ENCODE measurements at regions not wholly inside any gene's neighbourhood (a gene's known extent, or its start where the extent isn't known, plus 50 kb on each side); places are given as distances from the start of the nearest gene placed in this dataset.
"Not testable (repeated sequence)": the region's sequence is repeated elsewhere in the genome, so short reads cannot be mapped to it uniquely, and the experiment has no call there.

DNA sequence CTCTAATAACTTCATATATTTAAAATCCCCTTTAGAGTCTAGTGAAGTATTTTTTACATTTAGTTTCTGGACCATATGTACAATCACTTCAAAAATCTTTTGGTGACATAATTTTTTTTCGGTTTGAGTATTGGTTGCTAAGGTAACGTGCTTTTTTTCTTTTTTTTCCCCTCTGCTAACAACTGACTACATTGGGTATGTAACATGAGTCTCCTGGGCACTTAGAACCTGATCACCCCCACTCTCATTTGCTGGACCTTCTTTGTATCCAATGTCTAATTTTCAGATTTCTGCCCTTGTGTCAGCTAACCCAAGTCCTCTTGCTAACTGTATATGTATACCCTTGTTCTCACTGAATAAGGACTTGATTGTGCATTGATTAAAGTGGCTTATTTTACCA is 592.9 kb upstream of the FLRT2 start:
- H3F3A ChIP-seq (ENCODE audit: insufficient read depth, low read length, poor library complexity, severe bottlenecking) = no peaks in the 10 kb centered on the region
- no peaks in the 10 kb centered on the region for H3K36me3 ChIP-seq (ENCODE audit: insufficient read depth, low read length)
- H3K27me3 ChIP-seq (ENCODE audit: insufficient read depth, low read depth, low read length) = no peaks in the 10 kb centered on the region
- TF ChIP-seq, protein P1, sequence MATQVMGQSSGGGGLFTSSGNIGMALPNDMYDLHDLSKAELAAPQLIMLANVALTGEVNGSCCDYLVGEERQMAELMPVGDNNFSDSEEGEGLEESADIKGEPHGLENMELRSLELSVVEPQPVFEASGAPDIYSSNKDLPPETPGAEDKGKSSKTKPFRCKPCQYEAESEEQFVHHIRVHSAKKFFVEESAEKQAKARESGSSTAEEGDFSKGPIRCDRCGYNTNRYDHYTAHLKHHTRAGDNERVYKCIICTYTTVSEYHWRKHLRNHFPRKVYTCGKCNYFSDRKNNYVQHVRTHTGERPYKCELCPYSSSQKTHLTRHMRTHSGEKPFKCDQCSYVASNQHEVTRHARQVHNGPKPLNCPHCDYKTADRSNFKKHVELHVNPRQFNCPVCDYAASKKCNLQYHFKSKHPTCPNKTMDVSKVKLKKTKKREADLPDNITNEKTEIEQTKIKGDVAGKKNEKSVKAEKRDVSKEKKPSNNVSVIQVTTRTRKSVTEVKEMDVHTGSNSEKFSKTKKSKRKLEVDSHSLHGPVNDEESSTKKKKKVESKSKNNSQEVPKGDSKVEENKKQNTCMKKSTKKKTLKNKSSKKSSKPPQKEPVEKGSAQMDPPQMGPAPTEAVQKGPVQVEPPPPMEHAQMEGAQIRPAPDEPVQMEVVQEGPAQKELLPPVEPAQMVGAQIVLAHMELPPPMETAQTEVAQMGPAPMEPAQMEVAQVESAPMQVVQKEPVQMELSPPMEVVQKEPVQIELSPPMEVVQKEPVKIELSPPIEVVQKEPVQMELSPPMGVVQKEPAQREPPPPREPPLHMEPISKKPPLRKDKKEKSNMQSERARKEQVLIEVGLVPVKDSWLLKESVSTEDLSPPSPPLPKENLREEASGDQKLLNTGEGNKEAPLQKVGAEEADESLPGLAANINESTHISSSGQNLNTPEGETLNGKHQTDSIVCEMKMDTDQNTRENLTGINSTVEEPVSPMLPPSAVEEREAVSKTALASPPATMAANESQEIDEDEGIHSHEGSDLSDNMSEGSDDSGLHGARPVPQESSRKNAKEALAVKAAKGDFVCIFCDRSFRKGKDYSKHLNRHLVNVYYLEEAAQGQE (IDR thresholded peaks at IDR 0.05; ENCODE audit: borderline replicate concordance) = no peak
- TF ChIP-seq SMC3 (conservative IDR thresholded peaks at IDR 0.05; ENCODE audit: poor library complexity) (no peak), POLR2AphosphoS5 (IDR thresholded peaks at IDR 0.05) (no peak), RAD21 (conservative IDR thresholded peaks at IDR 0.05) (no peak), EZH2 (IDR thresholded peaks at IDR 0.05; ENCODE audit: borderline replicate concordance, insufficient read depth, low read length, poor library complexity, severe bottlenecking) (no peak), CTCF (IDR thresholded peaks at IDR 0.05; ENCODE audit: poor library complexity, severe bottlenecking) (no peak), MXI1 (conservative IDR thresholded peaks at IDR 0.05; ENCODE audit: poor library complexity, severe bottlenecking) (no peak), TAF1 (IDR thresholded peaks at IDR 0.05; ENCODE audit: low read depth) (no peak), EP300 (conservative IDR thresholded peaks at IDR 0.05; ENCODE audit: poor library complexity, severe bottlenecking) (no peak)
- no peak overlapping the region for H3K9ac ChIP-seq (ENCODE audit: low read length)
- no peak overlapping the region for H2AFZ ChIP-seq (ENCODE audit: low read depth, low read length)
- no peaks in the 10 kb centered on the region for H3K9me3 ChIP-seq (ENCODE audit: low read length)
- H3K4me2 ChIP-seq (ENCODE audit: low read length) = no peak overlapping the region
- H4K20me1 ChIP-seq (ENCODE audit: insufficient read depth) = no peaks in the 10 kb centered on the region
- H3K4me3 ChIP-seq (ENCODE audit: low read length) = no peak overlapping the region
- no peaks in the 10 kb centered on the region for H3K9me2 ChIP-seq (ENCODE audit: insufficient read depth, low read length)
- H3K79me2 ChIP-seq (replicated peaks; ENCODE audit: insufficient read depth, low read length) = no peaks in the 10 kb centered on the region
- H3K27ac ChIP-seq (ENCODE audit: low read length) = no peak overlapping the region

GRCh38 chr14:84937449-84937848 is 592.5 kb upstream of the FLRT2 start:
- H3K4me2 ChIP-seq (ENCODE audit: low read length) = no peak overlapping the region
- no peak overlapping the region for H3K4me3 ChIP-seq (ENCODE audit: low read length)
- no peak overlapping the region for H2AFZ ChIP-seq (ENCODE audit: low read depth, low read length)
- H3K9me3 ChIP-seq (ENCODE audit: low read length) = no peaks in the 10 kb centered on the region
- no peaks in the 10 kb centered on the region for H3K9me2 ChIP-seq (ENCODE audit: insufficient read depth, low read length)
- no peaks in the 10 kb centered on the region for H3K79me2 ChIP-seq (replicated peaks; ENCODE audit: insufficient read depth, low read length)
- no peak for TF ChIP-seq EZH2 (IDR thresholded peaks at IDR 0.05; ENCODE audit: borderline replicate concordance, insufficient read depth, low read length, poor library complexity, severe bottlenecking)
- no peak for TF ChIP-seq EP300 (conservative IDR thresholded peaks at IDR 0.05; ENCODE audit: poor library complexity, severe bottlenecking)
- TF ChIP-seq MXI1 (conservative IDR thresholded peaks at IDR 0.05; ENCODE audit: poor library complexity, severe bottlenecking) = no peak
- no peak for TF ChIP-seq RAD21 (conservative IDR thresholded peaks at IDR 0.05)
- TF ChIP-seq SMC3 (conservative IDR thresholded peaks at IDR 0.05; ENCODE audit: poor library complexity) = no peak
- no peak for TF ChIP-seq CTCF (IDR thresholded peaks at IDR 0.05; ENCODE audit: poor library complexity, severe bottlenecking)
- TF ChIP-seq, protein P1 (IDR thresholded peaks at IDR 0.05; ENCODE audit: borderline replicate concordance) = no peak
- no peak for TF ChIP-seq POLR2AphosphoS5 (IDR thresholded peaks at IDR 0.05)
- no peak for TF ChIP-seq TAF1 (IDR thresholded peaks at IDR 0.05; ENCODE audit: low read depth)
- no peaks in the 10 kb centered on the region for H3K27me3 ChIP-seq (ENCODE audit: insufficient read depth, low read depth, low read length)
- no peaks in the 10 kb centered on the region for H3K36me3 ChIP-seq (ENCODE audit: insufficient read depth, low read length)
- H3K27ac ChIP-seq (ENCODE audit: low read length) = no peak overlapping the region
- H4K20me1 ChIP-seq (ENCODE audit: insufficient read depth) = no peaks in the 10 kb centered on the region
- H3K9ac ChIP-seq (ENCODE audit: low read length) = no peak overlapping the region
- H3F3A ChIP-seq (ENCODE audit: insufficient read depth, low read length, poor library complexity, severe bottlenecking) = no peaks in the 10 kb centered on the region

DNA sequence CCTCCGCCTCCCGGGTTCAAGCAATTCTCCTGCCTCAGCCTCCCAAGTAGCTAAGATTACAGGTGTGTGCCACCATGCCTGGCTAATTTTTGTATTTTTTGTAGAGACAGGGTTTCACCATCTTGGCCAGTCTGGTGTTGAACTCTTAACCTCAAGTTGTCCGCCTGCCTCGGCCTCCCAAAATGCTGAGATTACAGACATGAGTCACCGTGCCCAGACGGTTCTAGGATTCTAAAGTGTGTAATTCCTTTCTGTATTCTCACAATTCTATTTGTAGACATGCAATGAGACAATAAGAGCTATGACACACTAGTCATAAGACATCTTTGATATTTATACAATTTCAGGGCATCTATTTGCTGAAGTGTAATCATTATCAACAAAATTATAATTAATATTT is 585.0 kb upstream of the FLRT2 start:
- H3K9ac ChIP-seq (ENCODE audit: low read length); H3K27me3 ChIP-seq (ENCODE audit: insufficient read depth, low read depth, low read length); H3K27ac ChIP-seq (ENCODE audit: low read length); H3K9me3 ChIP-seq (ENCODE audit: low read length); H3K4me3 ChIP-seq (ENCODE audit: low read length); H3K4me2 ChIP-seq (ENCODE audit: low read length); H2AFZ ChIP-seq (ENCODE audit: low read depth, low read length); H3K36me3 ChIP-seq (ENCODE audit: insufficient read depth, low read length); H4K20me1 ChIP-seq (ENCODE audit: insufficient read depth); H3K9me2 ChIP-seq (ENCODE audit: insufficient read depth, low read length); H3K79me2 ChIP-seq (replicated peaks; ENCODE audit: insufficient read depth, low read length); H3F3A ChIP-seq (ENCODE audit: insufficient read depth, low read length, poor library complexity, severe bottlenecking): not testable (repeated sequence)
